ENCODE measurements at regions not wholly inside any gene's neighbourhood (a gene's known extent, or its start where the extent isn't known, plus 50 kb on each side); places are given as distances from the start of the nearest gene placed in this dataset.

- TF ChIP-seq, protein P1, sequence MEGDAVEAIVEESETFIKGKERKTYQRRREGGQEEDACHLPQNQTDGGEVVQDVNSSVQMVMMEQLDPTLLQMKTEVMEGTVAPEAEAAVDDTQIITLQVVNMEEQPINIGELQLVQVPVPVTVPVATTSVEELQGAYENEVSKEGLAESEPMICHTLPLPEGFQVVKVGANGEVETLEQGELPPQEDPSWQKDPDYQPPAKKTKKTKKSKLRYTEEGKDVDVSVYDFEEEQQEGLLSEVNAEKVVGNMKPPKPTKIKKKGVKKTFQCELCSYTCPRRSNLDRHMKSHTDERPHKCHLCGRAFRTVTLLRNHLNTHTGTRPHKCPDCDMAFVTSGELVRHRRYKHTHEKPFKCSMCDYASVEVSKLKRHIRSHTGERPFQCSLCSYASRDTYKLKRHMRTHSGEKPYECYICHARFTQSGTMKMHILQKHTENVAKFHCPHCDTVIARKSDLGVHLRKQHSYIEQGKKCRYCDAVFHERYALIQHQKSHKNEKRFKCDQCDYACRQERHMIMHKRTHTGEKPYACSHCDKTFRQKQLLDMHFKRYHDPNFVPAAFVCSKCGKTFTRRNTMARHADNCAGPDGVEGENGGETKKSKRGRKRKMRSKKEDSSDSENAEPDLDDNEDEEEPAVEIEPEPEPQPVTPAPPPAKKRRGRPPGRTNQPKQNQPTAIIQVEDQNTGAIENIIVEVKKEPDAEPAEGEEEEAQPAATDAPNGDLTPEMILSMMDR (IDR thresholded peaks at IDR 0.05) = no peak
- TF ChIP-seq POLR2A (IDR thresholded peaks at IDR 0.05) = no peak
These were observed 577.7 kb downstream of the SLC16A7 start for GRCh38 chr12:60173224-60174170.
